ENCODE measurements at regions not wholly inside any gene's neighbourhood (a gene's known extent, or its start where the extent isn't known, plus 50 kb on each side); places are given as distances from the start of the nearest gene placed in this dataset.

DNA sequence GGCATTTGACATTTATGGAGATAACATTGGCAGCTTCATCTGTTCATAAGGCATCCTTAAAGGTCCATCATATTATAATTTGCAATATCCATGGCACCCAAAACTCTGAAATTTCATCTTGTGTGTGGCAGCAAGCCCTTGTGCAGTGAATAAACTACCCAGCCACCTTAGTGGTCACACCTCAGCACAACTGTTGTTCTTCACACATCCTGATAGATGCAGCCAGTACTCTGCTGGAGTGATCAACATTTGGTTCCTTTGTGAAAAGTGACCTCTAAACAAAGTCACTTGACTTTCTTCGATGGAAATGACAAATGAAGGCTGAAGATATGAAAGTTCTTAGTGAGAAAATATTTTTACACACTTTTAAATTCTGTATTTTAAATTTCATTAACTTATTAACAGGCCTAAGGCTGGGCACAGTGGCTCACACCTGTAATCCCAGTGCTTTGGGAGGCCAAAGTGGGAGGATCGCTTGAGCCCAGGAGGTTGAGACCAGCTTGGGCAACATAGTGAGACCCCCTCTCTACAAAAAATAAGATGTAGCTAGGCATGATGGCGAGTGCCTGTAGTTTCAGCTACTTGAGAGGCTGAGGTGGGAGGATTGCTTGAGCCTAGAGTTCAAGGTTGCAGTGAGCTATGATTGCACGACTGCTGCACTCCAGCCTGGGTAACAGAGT, 161.4 kb downstream of the SPRY1 start:
- Histone ChIP-seq H3K4me3 (ENCODE audit: control extremely low read depth in 1 of 5, extremely low read depth in 1 of 5, insufficient read depth in 1 of 5, low read depth in 2 of 5, low read length in 4 of 5) (no peak overlapping the region), H2AFZ (ENCODE audit: insufficient read depth, low read depth, low read length, poor library complexity, severe bottlenecking) (no peak overlapping the region), H3K4me2 (replicated peaks; ENCODE audit: low read depth, low read length, poor library complexity, severe bottlenecking) (no peak overlapping the region), H3K36me3 (replicated peaks in 1 of 2; ENCODE audit: control extremely low read depth in 1 of 2, control insufficient read depth in 1 of 2, extremely low read depth in 1 of 2, insufficient read depth in 2 of 2, low read length in 1 of 2) (no peaks in the 10 kb centered on the region), H3K79me2 (ENCODE audit: control insufficient read depth, insufficient read depth, low read length) (no peaks in the 10 kb centered on the region), H3K9ac (ENCODE audit: low read length) (no peak overlapping the region), H3K4me1 (ENCODE audit: control insufficient read depth in 2 of 2, insufficient read depth in 2 of 2, low read length in 2 of 2) (no peaks in the 10 kb centered on the region), H3K27me3 (replicated peaks in 1 of 4; ENCODE audit: control extremely low read depth in 1 of 4, control insufficient read depth in 3 of 4, insufficient read depth in 4 of 4, low read length in 3 of 4) (no peaks in the 10 kb centered on the region), H3K9me3 (ENCODE audit: control extremely low read depth in 1 of 3, control insufficient read depth in 2 of 3, insufficient read depth in 1 of 3, low read length in 2 of 3) (no peaks in the 10 kb centered on the region), H3K27ac (ENCODE audit: low read length in 2 of 2) (no peak overlapping the region), H4K20me1 (ENCODE audit: control insufficient read depth, insufficient read depth, low read length, poor library complexity, severe bottlenecking) (no peaks in the 10 kb centered on the region)
- Mint-ChIP-seq H3K9me3 (ENCODE audit: insufficient read depth) (no peaks in the 10 kb centered on the region), H3K4me1 (peaks cover 4% of the 10 kb centered on the region), H3K27ac (no peak overlapping the region), H3K27me3 (peaks cover 10% of the 10 kb centered on the region), H3K4me3 (no peak overlapping the region)
- TF ChIP-seq EZH2 (IDR thresholded peaks at IDR 0.05; ENCODE audit: borderline replicate concordance, insufficient read depth, low read depth, low read length, poor library complexity, severe bottlenecking): no peak
- TF ChIP-seq, protein P1, sequence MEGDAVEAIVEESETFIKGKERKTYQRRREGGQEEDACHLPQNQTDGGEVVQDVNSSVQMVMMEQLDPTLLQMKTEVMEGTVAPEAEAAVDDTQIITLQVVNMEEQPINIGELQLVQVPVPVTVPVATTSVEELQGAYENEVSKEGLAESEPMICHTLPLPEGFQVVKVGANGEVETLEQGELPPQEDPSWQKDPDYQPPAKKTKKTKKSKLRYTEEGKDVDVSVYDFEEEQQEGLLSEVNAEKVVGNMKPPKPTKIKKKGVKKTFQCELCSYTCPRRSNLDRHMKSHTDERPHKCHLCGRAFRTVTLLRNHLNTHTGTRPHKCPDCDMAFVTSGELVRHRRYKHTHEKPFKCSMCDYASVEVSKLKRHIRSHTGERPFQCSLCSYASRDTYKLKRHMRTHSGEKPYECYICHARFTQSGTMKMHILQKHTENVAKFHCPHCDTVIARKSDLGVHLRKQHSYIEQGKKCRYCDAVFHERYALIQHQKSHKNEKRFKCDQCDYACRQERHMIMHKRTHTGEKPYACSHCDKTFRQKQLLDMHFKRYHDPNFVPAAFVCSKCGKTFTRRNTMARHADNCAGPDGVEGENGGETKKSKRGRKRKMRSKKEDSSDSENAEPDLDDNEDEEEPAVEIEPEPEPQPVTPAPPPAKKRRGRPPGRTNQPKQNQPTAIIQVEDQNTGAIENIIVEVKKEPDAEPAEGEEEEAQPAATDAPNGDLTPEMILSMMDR (IDR thresholded peaks at IDR 0.05): no peak
- ChIA-PET CTCF (no interaction called here), POLR2A (no interaction called here)
- ATAC-seq (ENCODE audit: low read depth) (no peak), DNase-seq (no peak)
- no CpG with 5 or more reads among the region's 4 CpGs for WGBS (ENCODE audit: insufficient coverage)
- intact Hi-C loops (cut with micrococcal nuclease): no loop called here

DNA sequence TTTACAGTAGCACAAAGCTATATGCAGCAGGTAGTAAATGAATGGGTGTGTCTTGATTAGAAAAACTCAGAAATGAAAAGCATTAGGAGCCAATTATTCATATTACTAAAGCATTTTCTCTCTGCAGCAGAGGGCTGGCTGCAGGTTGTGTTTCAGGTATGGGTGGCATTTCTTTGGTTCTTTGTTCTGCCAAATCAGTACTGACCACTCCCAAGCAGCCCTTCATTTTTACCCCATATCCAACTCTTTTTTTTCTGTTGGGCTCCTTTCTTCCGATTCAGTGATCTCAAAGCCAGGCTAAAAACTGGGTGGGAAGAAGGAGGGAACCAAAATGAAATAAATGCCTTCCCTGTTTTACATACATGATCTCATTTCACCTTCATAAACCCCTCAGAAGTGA, 162.3 kb downstream of the SPRY1 start:
- ChIA-PET CTCF (no interaction called here), POLR2A (no interaction called here)
- H3K4me1 ChIP-seq (ENCODE audit: control insufficient read depth in 2 of 2, insufficient read depth in 2 of 2, low read length in 2 of 2): no peaks in the 10 kb centered on the region
- no peaks in the 10 kb centered on the region for H3K9me3 Mint-ChIP-seq (ENCODE audit: insufficient read depth)
- H3K4me3 ChIP-seq (ENCODE audit: control extremely low read depth in 1 of 5, extremely low read depth in 1 of 5, insufficient read depth in 1 of 5, low read depth in 2 of 5, low read length in 4 of 5): no peak overlapping the region
- no peak for TF ChIP-seq EZH2 (IDR thresholded peaks at IDR 0.05; ENCODE audit: borderline replicate concordance, insufficient read depth, low read depth, low read length, poor library complexity, severe bottlenecking)
- TF ChIP-seq, protein P1 (IDR thresholded peaks at IDR 0.05): no peak
- H3K9ac ChIP-seq (ENCODE audit: low read length): no peak overlapping the region
- no CpG with 5 or more reads among the region's 1 CpG for WGBS (ENCODE audit: insufficient coverage)
- H3K36me3 ChIP-seq (replicated peaks in 1 of 2; ENCODE audit: control extremely low read depth in 1 of 2, control insufficient read depth in 1 of 2, extremely low read depth in 1 of 2, insufficient read depth in 2 of 2, low read length in 1 of 2): no peaks in the 10 kb centered on the region
- DNase-seq (no peak), ATAC-seq (ENCODE audit: low read depth) (no peak)
- no peak overlapping the region for H3K27ac ChIP-seq (ENCODE audit: low read length in 2 of 2)
- no peaks in the 10 kb centered on the region for H3K4me1 Mint-ChIP-seq
- H3K27me3 ChIP-seq (replicated peaks in 1 of 4; ENCODE audit: control extremely low read depth in 1 of 4, control insufficient read depth in 3 of 4, insufficient read depth in 4 of 4, low read length in 3 of 4): no peaks in the 10 kb centered on the region
- H3K9me3 ChIP-seq (ENCODE audit: control extremely low read depth in 1 of 3, control insufficient read depth in 2 of 3, insufficient read depth in 1 of 3, low read length in 2 of 3): no peaks in the 10 kb centered on the region
- H3K4me2 ChIP-seq (replicated peaks; ENCODE audit: low read depth, low read length, poor library complexity, severe bottlenecking): no peak overlapping the region
- intact Hi-C loops (cut with micrococcal nuclease): no loop called here
- H3K27me3 Mint-ChIP-seq: peaks cover 13% of the 10 kb centered on the region
- no peak overlapping the region for H2AFZ ChIP-seq (ENCODE audit: insufficient read depth, low read depth, low read length, poor library complexity, severe bottlenecking)
- H4K20me1 ChIP-seq (ENCODE audit: control insufficient read depth, insufficient read depth, low read length, poor library complexity, severe bottlenecking): no peaks in the 10 kb centered on the region
- no peaks in the 10 kb centered on the region for H3K79me2 ChIP-seq (ENCODE audit: control insufficient read depth, insufficient read depth, low read length)
- no peak overlapping the region for H3K4me3 Mint-ChIP-seq
- H3K27ac Mint-ChIP-seq: no peak overlapping the region

Measured in B cell (primary cell).